ENCODE measurements at regions not wholly inside any gene's neighbourhood (a gene's known extent, or its start where the extent isn't known, plus 50 kb on each side); places are given as distances from the start of the nearest gene placed in this dataset.

DNA sequence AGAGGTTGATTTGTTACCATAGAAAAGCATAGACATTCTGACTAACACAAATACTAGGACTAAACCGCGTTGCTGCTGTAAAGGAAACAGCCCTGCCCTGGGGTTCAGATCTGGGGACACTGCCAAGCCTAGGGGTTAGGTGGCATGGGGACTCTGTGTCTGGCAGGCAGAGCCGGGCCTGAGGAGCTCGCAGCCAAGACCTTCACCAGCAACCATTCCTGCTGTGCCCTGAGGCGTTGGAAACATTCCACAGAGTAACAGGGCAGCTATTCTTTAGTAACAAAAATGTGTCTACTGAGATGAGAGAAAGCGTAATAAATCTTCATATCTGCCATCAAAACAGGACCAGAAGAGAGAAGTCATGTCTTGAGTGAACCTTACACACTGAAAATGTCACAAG, 280.5 kb downstream of the POM121L12 start:
- no peak for DNase-seq
- Mint-ChIP-seq H3K4me3 (no peak overlapping the region), H3K27ac (no peak overlapping the region), H3K36me3 (no peaks in the 10 kb centered on the region), H3K9me3 (peaks cover 5 to 24% (median 10%) of the 10 kb centered on the region in 11 donors), H3K27me3 (no peaks in the 10 kb centered on the region), H3K4me1 (no peaks in the 10 kb centered on the region)
- POLR2A ChIA-PET: interaction anchor here (0.6 kb wide), 1 partner anchor 491 kb away, joined by 3 read pairs; no protein-coding TSS in a partner anchor
- CTCF ChIA-PET: no interaction called here
- Histone ChIP-seq H3K36me3 (ENCODE audit: control insufficient read depth in 2 of 3, insufficient read depth in 3 of 3, low read length in 3 of 3) (no peaks in the 10 kb centered on the region), H3K4me3 (ENCODE audit: low read length) (no peak overlapping the region), H3K27me3 (ENCODE audit: control insufficient read depth in 2 of 2, insufficient read depth in 2 of 2, low read length in 2 of 2) (no peaks in the 10 kb centered on the region), H3K27ac (ENCODE audit: low read depth, low read length) (no peak overlapping the region), H3K9me3 (ENCODE audit: control insufficient read depth in 2 of 3, low read length in 3 of 3) (no peaks in the 10 kb centered on the region), H3K4me1 (ENCODE audit: control insufficient read depth in 2 of 2, insufficient read depth in 2 of 2, low read length in 2 of 2) (no peaks in the 10 kb centered on the region)
- intact Hi-C loops (cut with micrococcal nuclease): no loop called here
- ATAC-seq: no peak

DNA sequence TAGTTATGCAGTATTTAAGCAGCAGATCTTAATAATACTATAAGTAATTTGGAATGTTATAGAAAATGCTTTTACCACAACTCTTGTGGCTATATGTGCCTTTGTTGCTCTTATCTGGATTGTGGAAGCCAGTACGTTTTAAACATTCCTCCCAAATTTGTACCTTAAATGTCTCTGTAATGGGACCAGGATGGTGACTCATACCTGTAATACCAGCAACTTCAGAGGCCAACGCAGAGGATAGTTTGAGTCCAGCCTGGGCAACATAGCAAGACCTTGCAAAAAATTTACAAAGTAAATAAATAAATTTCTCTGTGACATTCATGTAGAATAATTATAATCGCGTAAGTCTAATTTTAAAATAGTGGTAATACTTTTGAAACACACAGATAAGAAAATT, 283.1 kb downstream of the POM121L12 start:
- Mint-ChIP-seq H3K27me3 (no peaks in the 10 kb centered on the region), H3K9me3 (peaks cover 5 to 29% (median 9%) of the 10 kb centered on the region in 11 donors), H3K4me3 (no peak overlapping the region), H3K27ac (no peak overlapping the region), H3K4me1 (no peaks in the 10 kb centered on the region), H3K36me3 (no peaks in the 10 kb centered on the region)
- no peak for DNase-seq
- Histone ChIP-seq H3K4me3 (ENCODE audit: low read length) (no peak overlapping the region), H3K36me3 (ENCODE audit: control insufficient read depth in 2 of 3, insufficient read depth in 3 of 3, low read length in 3 of 3) (no peaks in the 10 kb centered on the region), H3K4me1 (ENCODE audit: control insufficient read depth in 2 of 2, insufficient read depth in 2 of 2, low read length in 2 of 2) (no peaks in the 10 kb centered on the region), H3K27ac (ENCODE audit: low read depth, low read length) (no peak overlapping the region), H3K27me3 (ENCODE audit: control insufficient read depth in 2 of 2, insufficient read depth in 2 of 2, low read length in 2 of 2) (no peaks in the 10 kb centered on the region), H3K9me3 (ENCODE audit: control insufficient read depth in 2 of 3, low read length in 3 of 3) (no peaks in the 10 kb centered on the region)
- ChIA-PET CTCF (no interaction called here), POLR2A (no interaction called here)
- intact Hi-C loops (cut with micrococcal nuclease): no loop called here
- no peak for ATAC-seq

DNA sequence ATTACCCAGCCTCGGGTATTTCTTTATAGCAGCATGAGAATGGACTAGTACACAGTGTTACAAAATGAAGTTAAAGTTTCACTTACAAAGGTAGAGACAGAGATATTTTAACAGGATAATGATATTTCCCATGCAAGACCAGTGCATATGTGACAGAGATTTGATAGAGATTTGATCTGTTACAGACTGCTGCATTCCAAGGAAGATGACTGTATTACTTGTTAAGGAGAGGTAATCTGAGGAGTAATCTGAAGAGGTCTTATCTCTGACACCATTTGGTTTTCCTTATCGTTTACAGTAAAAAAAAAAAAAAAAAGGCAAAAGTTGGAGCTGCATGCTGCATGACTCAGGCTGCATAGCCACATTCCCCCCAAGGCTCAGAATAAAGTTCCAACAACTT, 289.6 kb downstream of the POM121L12 start:
- DNase-seq: no peak
- Mint-ChIP-seq H3K4me1 (no peaks in the 10 kb centered on the region), H3K4me3 (no peak overlapping the region), H3K36me3 (no peaks in the 10 kb centered on the region), H3K9me3 (peaks cover 0 to 25% (median 7%) of the 10 kb centered on the region in 11 donors), H3K27me3 (no peaks in the 10 kb centered on the region), H3K27ac (no peak overlapping the region)
- H3K27me3 ChIP-seq (ENCODE audit: control insufficient read depth in 2 of 2, insufficient read depth in 2 of 2, low read length in 2 of 2): no peaks in the 10 kb centered on the region
- no peaks in the 10 kb centered on the region for H3K9me3 ChIP-seq (ENCODE audit: control insufficient read depth in 2 of 3, low read length in 3 of 3)
- ChIA-PET POLR2A (no interaction called here), CTCF (no interaction called here)
- H3K27ac ChIP-seq (ENCODE audit: low read depth, low read length): no peak overlapping the region
- intact Hi-C loops (cut with micrococcal nuclease): no loop called here
- no peak for ATAC-seq
- H3K4me3 ChIP-seq (ENCODE audit: low read length): no peak overlapping the region
- no peaks in the 10 kb centered on the region for H3K36me3 ChIP-seq (ENCODE audit: control insufficient read depth in 2 of 3, insufficient read depth in 3 of 3, low read length in 3 of 3)
- no peaks in the 10 kb centered on the region for H3K4me1 ChIP-seq (ENCODE audit: control insufficient read depth in 2 of 2, insufficient read depth in 2 of 2, low read length in 2 of 2)

DNA sequence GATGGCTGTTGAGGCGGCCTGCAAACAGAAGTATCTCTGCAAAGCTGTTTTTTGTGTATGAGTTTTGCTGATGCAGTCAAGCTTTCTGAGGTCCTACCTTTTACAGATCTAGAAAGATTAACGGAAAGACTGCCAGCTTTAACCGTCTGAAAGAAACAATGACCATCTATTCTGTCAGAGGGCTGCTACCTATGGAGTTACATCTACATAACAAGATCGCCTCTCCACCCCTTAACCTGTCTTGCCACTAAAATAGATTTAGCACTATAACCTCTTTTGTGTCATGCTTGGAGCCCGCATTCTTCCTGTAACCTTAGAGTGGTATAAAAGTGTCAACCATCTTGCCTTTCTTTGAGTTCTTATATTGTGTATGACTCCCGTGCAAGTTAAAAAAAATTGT, 291.2 kb downstream of the POM121L12 start:
- H3K27ac Mint-ChIP-seq: no peak overlapping the region
- no peaks in the 10 kb centered on the region for H3K4me1 Mint-ChIP-seq
- no peak overlapping the region for H3K27ac ChIP-seq (ENCODE audit: low read depth, low read length)
- H3K27me3 Mint-ChIP-seq: no peaks in the 10 kb centered on the region
- no peak overlapping the region for H3K4me3 Mint-ChIP-seq
- DNase-seq (no peak), ATAC-seq (no peak)
- H3K36me3 ChIP-seq (ENCODE audit: control insufficient read depth in 2 of 3, insufficient read depth in 3 of 3, low read length in 3 of 3): no peaks in the 10 kb centered on the region
- H3K27me3 ChIP-seq (ENCODE audit: control insufficient read depth in 2 of 2, insufficient read depth in 2 of 2, low read length in 2 of 2): no peaks in the 10 kb centered on the region
- intact Hi-C loops (cut with micrococcal nuclease): no loop called here
- no peaks in the 10 kb centered on the region for H3K9me3 ChIP-seq (ENCODE audit: control insufficient read depth in 2 of 3, low read length in 3 of 3)
- POLR2A ChIA-PET: no interaction called here
- CTCF ChIA-PET: no interaction called here
- H3K4me3 ChIP-seq (ENCODE audit: low read length): no peak overlapping the region
- H3K9me3 Mint-ChIP-seq: peaks cover 0 to 34% (median 11%) of the 10 kb centered on the region in 11 donors
- H3K36me3 Mint-ChIP-seq: no peaks in the 10 kb centered on the region
- H3K4me1 ChIP-seq (ENCODE audit: control insufficient read depth in 2 of 2, insufficient read depth in 2 of 2, low read length in 2 of 2): no peaks in the 10 kb centered on the region

DNA sequence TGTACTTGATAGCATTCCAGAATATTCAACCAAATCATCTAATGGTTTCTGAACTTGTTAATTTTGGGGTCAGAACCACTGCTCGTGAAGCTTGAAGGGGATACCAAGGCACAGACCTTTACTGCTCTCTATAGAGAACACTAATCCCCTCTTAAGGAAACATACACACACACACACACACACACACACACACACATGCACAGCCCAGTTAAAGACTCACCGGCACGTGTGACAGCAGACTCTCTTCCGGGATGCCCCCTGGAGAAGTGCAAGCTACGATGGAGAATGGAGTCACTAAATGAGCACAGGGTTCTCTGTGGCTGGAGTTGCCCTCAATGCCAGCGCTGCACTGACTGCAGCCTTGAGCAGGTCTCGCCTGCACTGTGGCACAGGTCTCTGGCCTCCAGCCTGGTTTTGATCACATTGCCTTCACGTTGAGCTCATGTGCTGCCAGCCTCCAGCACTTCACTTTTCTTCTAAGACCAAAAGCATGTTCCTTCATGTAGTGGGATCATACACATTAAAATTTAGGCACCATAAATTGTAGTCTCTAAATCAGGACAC, 300.8 kb downstream of the POM121L12 start:
- Histone ChIP-seq H3K27ac (ENCODE audit: low read depth, low read length) (no peak overlapping the region), H3K9me3 (ENCODE audit: control insufficient read depth in 2 of 3, low read length in 3 of 3) (peaks cover 0 to 5% (median 0%) of the 10 kb centered on the region in 3 experiments), H3K36me3 (ENCODE audit: control insufficient read depth in 2 of 3, insufficient read depth in 3 of 3, low read length in 3 of 3) (no peaks in the 10 kb centered on the region), H3K4me1 (ENCODE audit: control insufficient read depth in 2 of 2, insufficient read depth in 2 of 2, low read length in 2 of 2) (no peaks in the 10 kb centered on the region), H3K27me3 (ENCODE audit: control insufficient read depth in 2 of 2, insufficient read depth in 2 of 2, low read length in 2 of 2) (no peaks in the 10 kb centered on the region), H3K4me3 (ENCODE audit: low read length) (no peak overlapping the region)
- Mint-ChIP-seq H3K4me3 (no peak overlapping the region), H3K4me1 (no peaks in the 10 kb centered on the region), H3K27ac (no peak overlapping the region), H3K36me3 (no peaks in the 10 kb centered on the region), H3K27me3 (no peaks in the 10 kb centered on the region), H3K9me3 (peaks cover 6 to 30% (median 9%) of the 10 kb centered on the region in 11 donors)
- intact Hi-C loops (cut with micrococcal nuclease): no loop called here
- CTCF ChIA-PET: no interaction called here
- ATAC-seq: no peak
- DNase-seq: no peak
- POLR2A ChIA-PET: no interaction called here

DNA sequence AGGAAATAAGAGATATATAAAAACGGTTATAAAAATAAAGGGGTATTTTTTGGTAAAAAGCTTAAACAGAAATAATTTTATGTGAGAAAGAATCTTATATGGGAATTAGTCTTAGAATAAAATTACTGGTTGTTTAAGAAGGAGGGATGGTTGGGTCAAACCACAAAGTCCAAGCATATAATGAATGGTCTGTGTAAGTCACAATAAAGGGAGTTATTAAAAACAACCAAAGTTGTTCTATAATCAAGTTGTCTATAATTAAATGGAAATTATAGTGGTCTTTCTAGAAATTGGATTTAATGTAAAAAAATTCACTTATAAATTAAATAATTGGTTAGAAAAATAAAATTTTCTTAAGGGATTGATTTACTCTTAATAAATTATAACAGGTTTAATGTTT, 304.8 kb downstream of the POM121L12 start:
- Mint-ChIP-seq H3K27me3 (no peaks in the 10 kb centered on the region), H3K27ac (no peak overlapping the region), H3K9me3 (peaks cover 3 to 54% (median 25%) of the 10 kb centered on the region in 11 donors), H3K4me3 (no peak overlapping the region), H3K4me1 (no peaks in the 10 kb centered on the region), H3K36me3 (peaks cover 0 to 8% (median 0%) of the 10 kb centered on the region in 5 donors)
- Histone ChIP-seq H3K36me3 (ENCODE audit: control insufficient read depth in 2 of 3, insufficient read depth in 3 of 3, low read length in 3 of 3) (no peaks in the 10 kb centered on the region), H3K4me3 (ENCODE audit: low read length) (no peak overlapping the region), H3K27me3 (ENCODE audit: control insufficient read depth in 2 of 2, insufficient read depth in 2 of 2, low read length in 2 of 2) (no peaks in the 10 kb centered on the region), H3K9me3 (ENCODE audit: control insufficient read depth in 2 of 3, low read length in 3 of 3) (peaks cover 0 to 9% (median 0%) of the 10 kb centered on the region in 3 experiments), H3K4me1 (ENCODE audit: control insufficient read depth in 2 of 2, insufficient read depth in 2 of 2, low read length in 2 of 2) (no peaks in the 10 kb centered on the region), H3K27ac (ENCODE audit: low read depth, low read length) (no peak overlapping the region)
- DNase-seq: no peak
- CTCF ChIA-PET: no interaction called here
- intact Hi-C loops (cut with micrococcal nuclease): no loop called here
- ATAC-seq: no peak
- POLR2A ChIA-PET: no interaction called here

DNA sequence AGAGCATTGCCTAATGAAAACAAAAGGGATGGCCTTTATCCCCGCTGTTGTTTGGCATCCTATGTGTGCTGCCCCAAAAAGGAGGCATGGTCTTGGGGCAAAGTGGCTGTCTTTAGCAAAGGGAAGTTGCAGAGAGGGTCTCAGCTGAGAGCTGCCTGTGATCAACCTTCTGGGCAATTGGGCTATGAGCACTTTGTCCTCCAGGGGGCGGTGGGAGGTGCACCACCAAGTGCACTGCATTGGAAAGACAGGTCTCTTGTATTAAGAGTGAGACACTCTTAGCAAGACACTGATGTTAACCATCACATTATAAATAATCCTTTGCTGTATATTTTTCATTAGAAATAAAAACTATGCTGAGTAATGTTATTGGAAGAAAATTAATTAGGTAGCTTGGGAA, 314.8 kb downstream of the POM121L12 start:
- H3K4me1 Mint-ChIP-seq: no peaks in the 10 kb centered on the region
- Histone ChIP-seq H3K4me3 (ENCODE audit: low read length) (no peak overlapping the region), H3K27ac (ENCODE audit: low read depth, low read length) (no peak overlapping the region), H3K4me1 (ENCODE audit: control insufficient read depth in 2 of 2, insufficient read depth in 2 of 2, low read length in 2 of 2) (no peaks in the 10 kb centered on the region), H3K27me3 (ENCODE audit: control insufficient read depth in 2 of 2, insufficient read depth in 2 of 2, low read length in 2 of 2) (no peaks in the 10 kb centered on the region), H3K36me3 (ENCODE audit: control insufficient read depth in 2 of 3, insufficient read depth in 3 of 3, low read length in 3 of 3) (no peaks in the 10 kb centered on the region), H3K9me3 (ENCODE audit: control insufficient read depth in 2 of 3, low read length in 3 of 3) (peaks cover 0 to 7% (median 0%) of the 10 kb centered on the region in 3 experiments)
- ATAC-seq: no peak
- DNase-seq: no peak
- no peaks in the 10 kb centered on the region for H3K36me3 Mint-ChIP-seq
- intact Hi-C loops (cut with micrococcal nuclease): no loop called here
- peaks cover 0 to 43% (median 9%) of the 10 kb centered on the region in 11 donors for H3K9me3 Mint-ChIP-seq
- H3K27me3 Mint-ChIP-seq: no peaks in the 10 kb centered on the region
- H3K27ac Mint-ChIP-seq: no peak overlapping the region
- H3K4me3 Mint-ChIP-seq: no peak overlapping the region
- CTCF ChIA-PET: no interaction called here
- POLR2A ChIA-PET: no interaction called here

Measured in naive thymus-derived CD4-positive, alpha-beta T cell (primary cell).